Tongue (tissue), 1 donor: ENCODE measurements at regions not wholly inside any gene's neighbourhood (a gene's known extent, or its start where the extent isn't known, plus 50 kb on each side); places are given as distances from the start of the nearest gene placed in this dataset.
A peak's percentile ranks its signal among the peaks of the same experiment; 100 is the strongest.

Experiments used
- DNase-seq: peaks from one replicate; pipeline ENCODE4 v3.0.0-alpha.2; 2015

- DNase-seq, result no peak
These were observed 341.7 kb upstream of the ROBO2 start for GRCh38 chr3:76698136-76698706.

- DNase-seq, result no peak
These were observed 340.1 kb upstream of the ROBO2 start for GRCh38 chr3:76699846-76700245.

- DNase-seq, result no peak
These were observed 339.6 kb upstream of the ROBO2 start for GRCh38 chr3:76700323-76700722.

GRCh38 chr3:76702676-76703075 lies 337.2 kb upstream of the ROBO2 start:
- no peak for DNase-seq

GRCh38 chr3:76715426-76715825 lies 324.5 kb upstream of the ROBO2 start:
- DNase-seq, result no peak

GRCh38 chr3:76723366-76723765 lies 316.5 kb upstream of the ROBO2 start:
- no peak for DNase-seq

- DNase-seq, result no peak
These were observed 315.8 kb upstream of the ROBO2 start for GRCh38 chr3:76724075-76724474.

GRCh38 chr3:76724706-76725105 lies 315.2 kb upstream of the ROBO2 start:
- DNase-seq, result no peak

- DNase-seq, result no peak
These were observed 313.9 kb upstream of the ROBO2 start for GRCh38 chr3:76726034-76726433.

GRCh38 chr3:76728426-76728825 lies 311.5 kb upstream of the ROBO2 start:
- no peak for DNase-seq

- no peak for DNase-seq
These were observed 308.4 kb upstream of the ROBO2 start for GRCh38 chr3:76731471-76731870.

- DNase-seq, result no peak
These were observed 306.7 kb upstream of the ROBO2 start for GRCh38 chr3:76733073-76733759.

- DNase-seq, result no peak
These were observed 304.7 kb upstream of the ROBO2 start for GRCh38 chr3:76735152-76735551.

GRCh38 chr3:76753599-76753998 lies 286.3 kb upstream of the ROBO2 start:
- peak; percentile 4 for DNase-seq

- no peak for DNase-seq
These were observed 285.7 kb upstream of the ROBO2 start for GRCh38 chr3:76754247-76754646.

- no peak for DNase-seq
These were observed 283.3 kb upstream of the ROBO2 start for GRCh38 chr3:76756577-76756976.

- DNase-seq, result no peak
These were observed 279.6 kb upstream of the ROBO2 start for GRCh38 chr3:76760336-76760735.

- no peak for DNase-seq
These were observed 274.4 kb upstream of the ROBO2 start for GRCh38 chr3:76765511-76765910.

- no peak for DNase-seq
These were observed 271.0 kb upstream of the ROBO2 start for GRCh38 chr3:76768912-76769311.

- DNase-seq, result no peak
These were observed 263.0 kb upstream of the ROBO2 start for GRCh38 chr3:76776927-76777326.

- no peak for DNase-seq
These were observed 251.7 kb upstream of the ROBO2 start for GRCh38 chr3:76788206-76788605.

- no peak for DNase-seq
These were observed 250.7 kb upstream of the ROBO2 start for GRCh38 chr3:76789237-76789636.

GRCh38 chr3:76811418-76811817 lies 228.5 kb upstream of the ROBO2 start:
- DNase-seq, result no peak

GRCh38 chr3:76812649-76813242 lies 227.2 kb upstream of the ROBO2 start:
- DNase-seq, result no peak
